K562 (cell line): ENCODE measurements at regions not wholly inside any gene's neighbourhood (a gene's known extent, or its start where the extent isn't known, plus 50 kb on each side); places are given as distances from the start of the nearest gene placed in this dataset.
A peak's percentile ranks its signal among the peaks of the same experiment; 100 is the strongest.

Experiments
- ATAC-seq: fragments of 200-7000 bp; cut with Tn5 transposase; 3 replicates; pipeline ENCODE4 v1.9.1; 2020; ENCODE audit warnings: moderate library complexity
- BruUV-seq: library from RNA; stranded (reverse); fragments of 400-500 nt; replicated peaks from 2 replicates; lab custom pipeline; 2021; lab: Mats Ljungman, UMichigan
- CTCF ChIA-PET: fragments of 300-600 bp; formaldehyde crosslinking; extraction: SDS; loops from one replicate; lab custom pipeline; 2021; ENCODE audit warnings: low intra/inter-chr PET ratio; lab: Yijun Ruan, JAX
- POLR2A ChIA-PET: fragments of 300-600, 350-650 bp; sonication (Branson Sonifier 250); formaldehyde crosslinking; extraction: SDS; loops from one replicate; lab custom pipeline; 2021; ENCODE audit warnings: antibody characterized with exemption, inconsistent platforms; lab: Yijun Ruan, JAX
- DNase-seq, 4 experiments: peaks; one replicate each; pipeline versions ENCODE4 v3.0.0 to v3.0.0-alpha.2; 2011 to 2018; ENCODE audit warnings: low spot score in 3 of 4, mixed read lengths in 3 of 4; ENCODE audit errors: extremely low read depth in 1 of 4
- FAIRE-seq: peaks from 2 replicates; lab custom pipeline; 2011; peaks lifted over from hg19 to GRCh38; lab: Jason Lieb, UNC
- H2AFZ ChIP-seq: 2 replicates; pipeline ENCODE4 v1.6.0; 2011; ENCODE audit warnings: low read depth, low read length, control low read depth, inconsistent platforms
- H3K27ac ChIP-seq: fragments of 200-600 bp; 3 replicates; pipeline ENCODE4 v1.8.0; 2011; ENCODE audit warnings: low read depth, mild to moderate bottlenecking, control low read depth, inconsistent platforms, low read length, moderate library complexity, mixed read lengths; ENCODE audit errors: extremely low read depth
- H3K27me3 ChIP-seq, 2 experiments: fragments of 300-600 bp in 1 of 2; 2 replicates in 1 of 2; 3 replicates in 1 of 2; pipeline versions ENCODE4 v1.6.0 to v1.8.0; 2011; ENCODE audit warnings: inconsistent platforms in 2 of 2, low read length in 2 of 2, mild to moderate bottlenecking in 1 of 2, mixed read lengths in 1 of 2, moderate library complexity in 1 of 2; ENCODE audit not compliant: control insufficient read depth in 2 of 2, insufficient read depth in 2 of 2
- H3K36me3 ChIP-seq: fragments of 300-600 bp; 3 replicates; pipeline ENCODE4 v1.8.0; 2011; ENCODE audit warnings: mild to moderate bottlenecking, low read length, inconsistent platforms; ENCODE audit not compliant: control insufficient read depth, insufficient read depth
- H3K4me1 ChIP-seq, 2 experiments: fragments of 200-600 bp in 1 of 2; replicated peaks in 1 of 2; 2 replicates in 1 of 2; 3 replicates in 1 of 2; pipeline versions ENCODE4 v1.5.1 to v1.8.0; 2011; ENCODE audit warnings: inconsistent platforms in 2 of 2, low read length in 2 of 2, mild to moderate bottlenecking in 1 of 2, mixed read lengths in 1 of 2, moderate library complexity in 1 of 2; ENCODE audit not compliant: control insufficient read depth in 2 of 2, insufficient read depth in 2 of 2
- H3K4me2 ChIP-seq: 2 replicates; pipeline ENCODE4 v1.6.1; 2011; ENCODE audit warnings: low read length, control low read depth, inconsistent platforms, mixed read lengths; ENCODE audit not compliant: insufficient read depth
- H3K4me3 ChIP-seq: fragments of 200-600 bp; sonication (generic), shearing (Covaris generic); 2 replicates; pipeline ENCODE4 v1.5.1; 2016; ENCODE audit warnings: control low read depth, inconsistent platforms
- H3K79me2 ChIP-seq: fragments of 200-600 bp; 3 replicates; pipeline ENCODE4 v1.8.0; 2011; ENCODE audit warnings: low read length, inconsistent platforms; ENCODE audit not compliant: control insufficient read depth, insufficient read depth
- H3K9ac ChIP-seq, 2 experiments: 2 replicates each; pipeline versions ENCODE4 v1.6.0 to v1.6.1; 2011; ENCODE audit warnings: low read depth in 2 of 2, low read length in 2 of 2, control low read depth in 1 of 2, inconsistent platforms in 1 of 2, mild to moderate bottlenecking in 1 of 2, mixed read lengths in 1 of 2; ENCODE audit not compliant: insufficient read depth in 1 of 2
- H3K9me1 ChIP-seq: one replicate; pipeline ENCODE4 v1.6.0; 2011; ENCODE audit warnings: inconsistent platforms, mild to moderate bottlenecking, low read length, moderate library complexity; ENCODE audit not compliant: control insufficient read depth, insufficient read depth
- H3K9me3 ChIP-seq: replicated peaks from 2 replicates; pipeline ENCODE4 v1.5.1; 2011; ENCODE audit warnings: low read depth, low read length, inconsistent platforms; ENCODE audit not compliant: control insufficient read depth, insufficient read depth
- H4K20me1 ChIP-seq: replicated peaks from 2 replicates; pipeline ENCODE4 v1.6.1; 2011; ENCODE audit warnings: low read length, inconsistent platforms, mixed read lengths; ENCODE audit not compliant: control insufficient read depth, insufficient read depth
- ARHGAP35 ChIP-seq: fragments of 450-650 bp; IDR thresholded peaks from 2 replicates; pipeline ENCODE4 v1.6.1; 2018; ENCODE audit not compliant: partially characterized antibody
- BCL6 ChIP-seq: fragments of 250-450 bp; sonication (Bioruptor Pico); IDR thresholded peaks from 2 replicates; pipeline ENCODE4 v1.4.0; 2020
- ETV1 ChIP-seq: fragments of 450-650 bp; conservative IDR thresholded peaks from 2 replicates; pipeline ENCODE4 v1.6.1; 2016; ENCODE audit warnings: missing genetic modification characterization, control low read depth, low read depth, missing compliant biosample characterization
- NFIC ChIP-seq: fragments of 450-650 bp; IDR thresholded peaks from 2 replicates; pipeline ENCODE4 v1.6.1; 2017; ENCODE audit warnings: mild to moderate bottlenecking, inconsistent platforms
- XRCC3 ChIP-seq: fragments of 450-650 bp; IDR thresholded peaks from 2 replicates; pipeline ENCODE4 v1.6.1; 2017; ENCODE audit warnings: mild to moderate bottlenecking, moderate library complexity
- ZNF184 ChIP-seq: sonication (generic); formaldehyde crosslinking; IDR thresholded peaks from 2 replicates; pipeline ENCODE4 v1.5.0; 2020; ENCODE audit warnings: missing genetic modification reagents
- whole genome bisulfite sequencing: fragments of 100-300 bp; shearing (Covaris generic); methylation state at CpG from one replicate; pipeline ENCODE4 v1.1.6; 2016; ENCODE audit warnings: low coverage, mixed read lengths; ENCODE audit not compliant: insufficient coverage; ENCODE audit errors: missing lambda C conversion rate; 5-methylcytosine and 5-hydroxymethylcytosine counted together
- in situ Hi-C: fragments of 300-500 bp; cut with MboI; formaldehyde crosslinking; loops from 4 replicates; pipeline ENCODE4 v1.15.0; 2018; ENCODE audit warnings: inconsistent platforms, mixed read lengths
- intact Hi-C: fragments of 100-400 bp; cut with micrococcal nuclease; formaldehyde crosslinking; loops from 2 replicates; pipeline ENCODE4 v1.14.2; 2022
- TF ChIP-seq, protein P1 (sequence below): fragments of 450-650 bp; formaldehyde crosslinking; IDR thresholded peaks from 2 replicates; pipeline ENCODE4 v1.4.0; 2020; ENCODE audit warnings: mild to moderate bottlenecking, moderate library complexity
- TF ChIP-seq, protein P2 (sequence below): fragments of 450-650 bp; IDR thresholded peaks from 2 replicates; pipeline ENCODE4 v1.6.1; 2016; ENCODE audit warnings: antibody characterized with exemption
- TF ChIP-seq, protein P3 (sequence below): fragments of 200-400 bp; formaldehyde crosslinking; IDR thresholded peaks from 2 replicates; pipeline ENCODE4 v1.6.1; 2017; ENCODE audit warnings: mild to moderate bottlenecking, low read depth, low read length, moderate library complexity

- no peak overlapping the region for H2AFZ ChIP-seq
- DNase-seq (no peak), FAIRE-seq (no peak), ATAC-seq (peak; percentile 65)
- ChIA-PET POLR2A (interaction anchor here (0.7 to 1.5 kb wide), 4 partner anchors 9 to 445 kb away, joined by 3 to 7 read pairs (median 3); no protein-coding TSS in a partner anchor), CTCF (no interaction called here)
- peaks cover 5 to 12% of the 10 kb centered on the region in 2 experiments; a peak in 2 of 5 replicates for H3K4me1 ChIP-seq
- no peak overlapping the region for H3K27ac ChIP-seq
- no peaks in the 10 kb centered on the region for H4K20me1 ChIP-seq
- H3K4me3 ChIP-seq, result no peak overlapping the region
- no peaks in the 10 kb centered on the region for H3K79me2 ChIP-seq
- TF ChIP-seq NFIC (peak; percentile 82), BCL6 (no peak)
- H3K36me3 ChIP-seq, result no peaks in the 10 kb centered on the region
- 47% methylated on average over 4 of the region's 4 CpGs for WGBS
- intact Hi-C loops (no loop called here), in situ Hi-C loops (no loop called here)
- no peaks in the 10 kb centered on the region for H3K27me3 ChIP-seq
- BruUV-seq, result no TSS peak
- H3K4me2 ChIP-seq, result no peak overlapping the region
- H3K9ac ChIP-seq, result peak overlapping the region in 1 of 2 experiments; percentile 27; a peak in 1 of 4 replicates
- H3K9me1 ChIP-seq, result no peaks in the 10 kb centered on the region
- 0 out of 2 replicates have a peak, but pooled peaks cover 2% of the 10 kb centered on the region for H3K9me3 ChIP-seq
Measured at GRCh38 chr21:35120631-35121180, 71.6 kb upstream of the RUNX1 start.

DNA sequence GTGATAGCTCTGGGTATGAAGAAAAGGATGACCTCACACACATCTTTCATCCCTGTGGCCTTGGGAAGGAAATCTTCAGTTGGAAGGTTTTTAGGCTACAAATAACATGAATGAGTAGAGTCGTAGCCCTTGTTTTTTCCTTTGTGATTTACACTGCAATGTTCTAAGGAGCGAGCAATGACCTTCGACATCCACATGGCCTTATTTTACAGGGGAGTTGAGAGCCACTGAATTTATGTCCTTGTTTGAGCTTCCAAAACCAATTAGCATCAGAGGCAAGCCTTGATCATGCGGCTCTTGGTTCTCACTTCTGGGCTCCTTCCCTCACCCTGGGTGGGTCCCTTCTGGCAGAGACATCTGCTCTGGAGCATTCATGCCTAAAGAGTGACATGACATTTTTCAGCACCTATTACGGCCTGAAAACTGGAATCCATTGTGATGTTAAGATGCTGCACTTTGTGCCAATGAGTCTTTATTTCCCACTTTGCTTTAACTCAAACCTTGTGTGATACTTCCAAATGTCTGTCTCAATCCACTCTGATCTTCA, 70.5 kb upstream of the RUNX1 start:
- ChIA-PET POLR2A (no interaction called here), CTCF (no interaction called here)
- no peak for ATAC-seq
- Histone ChIP-seq H3K27ac (no peak overlapping the region), H3K9me3 (0 out of 2 replicates have a peak, but pooled peaks cover 2% of the 10 kb centered on the region), H4K20me1 (no peaks in the 10 kb centered on the region), H3K4me3 (no peak overlapping the region), H3K27me3 (no peaks in the 10 kb centered on the region), H3K4me2 (no peak overlapping the region), H3K79me2 (no peaks in the 10 kb centered on the region), H3K36me3 (no peaks in the 10 kb centered on the region), H3K9ac (no peak overlapping the region), H3K9me1 (no peaks in the 10 kb centered on the region), H3K4me1 (peaks cover 5 to 12% of the 10 kb centered on the region in 2 experiments; a peak in 2 of 5 replicates), H2AFZ (peak overlapping the region; percentile 18; the same call in 1 of the 2 replicates)
- intact Hi-C loops, result no loop called here
- 84% methylated on average over 5 of the region's 5 CpGs for WGBS
- DNase-seq, result no peak
- FAIRE-seq, result no peak
- BruUV-seq, result no TSS peak
- in situ Hi-C loops, result no loop called here
- TF ChIP-seq ETV1 (tag) (no peak), ZNF184 (no peak), ARHGAP35 (no peak), XRCC3 (no peak)
- TF ChIP-seq, protein P1, sequence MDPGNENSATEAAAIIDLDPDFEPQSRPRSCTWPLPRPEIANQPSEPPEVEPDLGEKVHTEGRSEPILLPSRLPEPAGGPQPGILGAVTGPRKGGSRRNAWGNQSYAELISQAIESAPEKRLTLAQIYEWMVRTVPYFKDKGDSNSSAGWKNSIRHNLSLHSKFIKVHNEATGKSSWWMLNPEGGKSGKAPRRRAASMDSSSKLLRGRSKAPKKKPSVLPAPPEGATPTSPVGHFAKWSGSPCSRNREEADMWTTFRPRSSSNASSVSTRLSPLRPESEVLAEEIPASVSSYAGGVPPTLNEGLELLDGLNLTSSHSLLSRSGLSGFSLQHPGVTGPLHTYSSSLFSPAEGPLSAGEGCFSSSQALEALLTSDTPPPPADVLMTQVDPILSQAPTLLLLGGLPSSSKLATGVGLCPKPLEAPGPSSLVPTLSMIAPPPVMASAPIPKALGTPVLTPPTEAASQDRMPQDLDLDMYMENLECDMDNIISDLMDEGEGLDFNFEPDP (CRISPR knock-in tag), result no peak
- TF ChIP-seq, protein P2, sequence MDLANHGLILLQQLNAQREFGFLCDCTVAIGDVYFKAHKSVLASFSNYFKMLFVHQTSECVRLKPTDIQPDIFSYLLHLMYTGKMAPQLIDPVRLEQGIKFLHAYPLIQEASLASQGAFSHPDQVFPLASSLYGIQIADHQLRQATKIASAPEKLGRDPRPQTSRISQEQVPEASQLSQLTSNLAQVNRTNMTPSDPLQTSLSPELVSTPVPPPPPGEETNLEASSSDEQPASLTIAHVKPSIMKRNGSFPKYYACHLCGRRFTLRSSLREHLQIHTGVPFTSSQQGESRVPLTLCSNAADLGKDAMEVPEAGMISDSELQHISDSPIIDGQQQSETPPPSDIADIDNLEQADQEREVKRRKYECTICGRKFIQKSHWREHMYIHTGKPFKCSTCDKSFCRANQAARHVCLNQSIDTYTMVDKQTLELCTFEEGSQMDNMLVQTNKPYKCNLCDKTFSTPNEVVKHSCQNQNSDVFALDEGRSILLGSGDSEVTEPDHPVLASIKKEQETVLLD, result no peak
- TF ChIP-seq, protein P3, sequence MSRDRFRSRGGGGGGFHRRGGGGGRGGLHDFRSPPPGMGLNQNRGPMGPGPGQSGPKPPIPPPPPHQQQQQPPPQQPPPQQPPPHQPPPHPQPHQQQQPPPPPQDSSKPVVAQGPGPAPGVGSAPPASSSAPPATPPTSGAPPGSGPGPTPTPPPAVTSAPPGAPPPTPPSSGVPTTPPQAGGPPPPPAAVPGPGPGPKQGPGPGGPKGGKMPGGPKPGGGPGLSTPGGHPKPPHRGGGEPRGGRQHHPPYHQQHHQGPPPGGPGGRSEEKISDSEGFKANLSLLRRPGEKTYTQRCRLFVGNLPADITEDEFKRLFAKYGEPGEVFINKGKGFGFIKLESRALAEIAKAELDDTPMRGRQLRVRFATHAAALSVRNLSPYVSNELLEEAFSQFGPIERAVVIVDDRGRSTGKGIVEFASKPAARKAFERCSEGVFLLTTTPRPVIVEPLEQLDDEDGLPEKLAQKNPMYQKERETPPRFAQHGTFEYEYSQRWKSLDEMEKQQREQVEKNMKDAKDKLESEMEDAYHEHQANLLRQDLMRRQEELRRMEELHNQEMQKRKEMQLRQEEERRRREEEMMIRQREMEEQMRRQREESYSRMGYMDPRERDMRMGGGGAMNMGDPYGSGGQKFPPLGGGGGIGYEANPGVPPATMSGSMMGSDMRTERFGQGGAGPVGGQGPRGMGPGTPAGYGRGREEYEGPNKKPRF, result no peak
